ENCODE measurements at regions not wholly inside any gene's neighbourhood (a gene's known extent, or its start where the extent isn't known, plus 50 kb on each side); places are given as distances from the start of the nearest gene placed in this dataset.
A peak's percentile ranks its signal among the peaks of the same experiment; 100 is the strongest.
"Not testable (repeated sequence)": the region's sequence is repeated elsewhere in the genome, so short reads cannot be mapped to it uniquely, and the experiment has no call there.

DNA sequence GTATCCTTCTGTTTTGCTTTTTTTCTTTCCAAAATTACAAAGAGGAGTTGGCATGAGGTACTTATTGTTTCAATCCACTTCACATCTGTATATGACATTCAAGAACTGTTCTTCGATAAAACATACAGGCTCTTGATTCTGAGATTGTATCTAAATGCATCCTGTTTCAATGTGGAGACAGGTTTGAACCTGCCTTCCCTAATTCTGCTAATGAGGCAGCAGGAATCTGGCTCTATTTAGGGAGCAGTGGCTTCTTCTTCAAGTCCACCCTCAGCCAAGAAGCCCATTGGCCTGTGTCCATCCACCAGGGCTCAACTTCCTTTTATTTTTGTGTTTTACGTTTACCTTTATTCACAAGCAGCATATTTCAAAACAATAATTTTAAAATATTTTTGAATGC lies 84.8 kb upstream of the PIK3C3 start:
- DNase-seq (ENCODE audit: low read depth), result no peak
- H3K27me3 ChIP-seq (replicated peaks; ENCODE audit: control insufficient read depth, insufficient read depth, low read length), result no peaks in the 10 kb centered on the region
- no peak overlapping the region for H3K4me3 ChIP-seq (ENCODE audit: low read length)
- no peaks in the 10 kb centered on the region for H3K9me3 ChIP-seq (ENCODE audit: control insufficient read depth, low read length)
- H3K9ac ChIP-seq (ENCODE audit: low read length), result no peak overlapping the region
- no peaks in the 10 kb centered on the region for H3K36me3 ChIP-seq (ENCODE audit: control insufficient read depth, insufficient read depth, low read length, severe bottlenecking)
- peaks cover 4% of the 10 kb centered on the region for H3K4me1 ChIP-seq (ENCODE audit: control insufficient read depth, insufficient read depth, low read length)

DNA sequence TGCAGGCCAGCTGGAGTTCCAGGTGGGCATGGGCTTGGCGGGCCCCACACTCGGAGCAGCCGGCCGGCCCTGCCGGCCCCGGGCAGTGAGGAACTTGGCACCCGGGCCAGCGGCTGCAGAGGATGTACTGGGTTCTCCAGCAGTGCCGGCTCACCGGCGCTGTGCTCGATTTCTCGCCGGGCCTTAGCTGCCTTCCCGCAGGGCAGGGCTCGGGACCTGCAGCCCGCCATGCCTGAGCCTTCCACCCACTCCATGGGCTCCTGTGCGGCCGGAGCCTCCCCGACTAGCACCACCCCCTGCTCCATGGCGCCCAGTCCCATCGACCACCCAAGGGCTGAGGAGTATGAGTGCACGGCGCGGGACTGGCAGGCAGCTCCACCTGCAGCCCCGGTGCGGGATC lies 89.2 kb upstream of the PIK3C3 start:
- H3K9me3 ChIP-seq (ENCODE audit: control insufficient read depth, low read length); H3K9ac ChIP-seq (ENCODE audit: low read length); H3K4me3 ChIP-seq (ENCODE audit: low read length): not testable (repeated sequence)

DNA sequence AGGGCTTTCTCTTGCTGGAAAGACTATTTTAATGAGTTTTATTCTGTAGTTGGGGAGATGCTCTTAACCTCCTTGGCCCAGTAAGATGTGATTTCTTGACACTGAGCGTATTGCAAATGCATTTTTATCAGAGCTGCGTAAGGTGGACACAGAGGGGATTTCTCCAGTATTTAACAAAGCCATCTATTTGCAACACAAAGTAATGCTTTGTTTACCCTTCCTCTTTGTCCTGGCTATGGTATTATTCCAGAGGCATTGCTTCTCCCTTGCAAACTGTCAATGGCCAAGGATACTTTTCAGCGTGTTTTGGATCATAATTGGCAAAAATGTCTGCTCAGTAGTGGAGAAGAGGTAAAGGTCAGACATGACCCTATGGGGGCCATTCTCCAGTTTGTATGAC lies 90.8 kb upstream of the PIK3C3 start:
- Histone ChIP-seq H3K9me3 (ENCODE audit: control insufficient read depth, low read length) (no peaks in the 10 kb centered on the region), H3K4me1 (ENCODE audit: control insufficient read depth, insufficient read depth, low read length) (no peaks in the 10 kb centered on the region), H3K27me3 (replicated peaks; ENCODE audit: control insufficient read depth, insufficient read depth, low read length) (no peaks in the 10 kb centered on the region), H3K9ac (ENCODE audit: low read length) (no peak overlapping the region), H3K36me3 (ENCODE audit: control insufficient read depth, insufficient read depth, low read length, severe bottlenecking) (no peaks in the 10 kb centered on the region), H3K4me3 (ENCODE audit: low read length) (no peak overlapping the region)
- no peak for DNase-seq (ENCODE audit: low read depth)

More for the DNA sequence above, 89.2 kb upstream of the PIK3C3 start:
- not testable (repeated sequence) for DNase-seq (ENCODE audit: low read depth); H3K27me3 ChIP-seq (replicated peaks; ENCODE audit: control insufficient read depth, insufficient read depth, low read length); H3K36me3 ChIP-seq (ENCODE audit: control insufficient read depth, insufficient read depth, low read length, severe bottlenecking); H3K4me1 ChIP-seq (ENCODE audit: control insufficient read depth, insufficient read depth, low read length)

DNA sequence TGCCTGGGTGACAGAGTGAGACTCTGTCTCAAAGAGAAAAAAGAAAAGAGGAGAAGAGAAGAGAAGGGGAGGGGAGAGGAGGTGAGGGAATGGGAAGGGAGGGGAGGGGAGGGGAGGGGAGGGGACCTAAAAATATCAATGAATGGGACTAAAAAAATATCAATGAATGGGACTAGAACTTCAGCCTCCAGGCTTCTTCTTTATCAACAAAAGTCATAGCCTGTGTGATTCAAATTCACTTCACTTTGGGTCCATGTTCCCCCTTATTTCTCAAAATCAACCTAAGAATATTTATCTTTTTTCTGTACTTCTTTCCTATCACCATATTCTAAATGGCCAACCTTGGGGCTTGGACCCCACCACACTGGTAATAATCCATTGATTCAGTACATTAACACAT lies 92.1 kb upstream of the PIK3C3 start:
- no peak overlapping the region for H3K4me3 ChIP-seq (ENCODE audit: low read length)
- DNase-seq (ENCODE audit: low read depth), result no peak
- H3K9me3 ChIP-seq (ENCODE audit: control insufficient read depth, low read length), result no peaks in the 10 kb centered on the region
- H3K4me1 ChIP-seq (ENCODE audit: control insufficient read depth, insufficient read depth, low read length), result no peaks in the 10 kb centered on the region
- H3K27me3 ChIP-seq (replicated peaks; ENCODE audit: control insufficient read depth, insufficient read depth, low read length), result no peaks in the 10 kb centered on the region
- H3K36me3 ChIP-seq (ENCODE audit: control insufficient read depth, insufficient read depth, low read length, severe bottlenecking), result no peaks in the 10 kb centered on the region
- no peak overlapping the region for H3K9ac ChIP-seq (ENCODE audit: low read length)

DNA sequence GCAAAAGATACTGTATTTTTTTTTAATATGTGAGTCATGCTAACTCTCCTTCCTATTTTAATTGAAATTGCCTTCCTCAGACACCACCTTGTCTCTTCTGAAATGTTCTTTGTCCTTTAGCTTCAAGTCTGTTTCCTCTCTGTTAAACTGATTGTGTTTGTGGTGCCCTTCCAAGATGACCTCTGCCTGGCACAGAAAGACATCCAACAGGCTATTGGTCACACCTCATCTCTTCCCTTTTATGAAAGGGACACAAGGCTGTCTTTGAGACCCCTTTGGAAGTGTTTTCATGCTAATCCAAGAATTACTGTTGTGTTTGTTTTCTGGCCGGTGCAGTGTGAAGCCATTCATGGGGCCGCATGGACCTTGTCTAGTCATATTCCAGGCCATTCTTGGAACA lies 94.0 kb upstream of the PIK3C3 start:
- Histone ChIP-seq H3K4me1 (ENCODE audit: control insufficient read depth, insufficient read depth, low read length) (no peaks in the 10 kb centered on the region), H3K9ac (ENCODE audit: low read length) (no peak overlapping the region), H3K9me3 (ENCODE audit: control insufficient read depth, low read length) (no peaks in the 10 kb centered on the region), H3K36me3 (ENCODE audit: control insufficient read depth, insufficient read depth, low read length, severe bottlenecking) (no peaks in the 10 kb centered on the region), H3K27me3 (replicated peaks; ENCODE audit: control insufficient read depth, insufficient read depth, low read length) (no peaks in the 10 kb centered on the region), H3K4me3 (ENCODE audit: low read length) (no peak overlapping the region)
- no peak for DNase-seq (ENCODE audit: low read depth)

DNA sequence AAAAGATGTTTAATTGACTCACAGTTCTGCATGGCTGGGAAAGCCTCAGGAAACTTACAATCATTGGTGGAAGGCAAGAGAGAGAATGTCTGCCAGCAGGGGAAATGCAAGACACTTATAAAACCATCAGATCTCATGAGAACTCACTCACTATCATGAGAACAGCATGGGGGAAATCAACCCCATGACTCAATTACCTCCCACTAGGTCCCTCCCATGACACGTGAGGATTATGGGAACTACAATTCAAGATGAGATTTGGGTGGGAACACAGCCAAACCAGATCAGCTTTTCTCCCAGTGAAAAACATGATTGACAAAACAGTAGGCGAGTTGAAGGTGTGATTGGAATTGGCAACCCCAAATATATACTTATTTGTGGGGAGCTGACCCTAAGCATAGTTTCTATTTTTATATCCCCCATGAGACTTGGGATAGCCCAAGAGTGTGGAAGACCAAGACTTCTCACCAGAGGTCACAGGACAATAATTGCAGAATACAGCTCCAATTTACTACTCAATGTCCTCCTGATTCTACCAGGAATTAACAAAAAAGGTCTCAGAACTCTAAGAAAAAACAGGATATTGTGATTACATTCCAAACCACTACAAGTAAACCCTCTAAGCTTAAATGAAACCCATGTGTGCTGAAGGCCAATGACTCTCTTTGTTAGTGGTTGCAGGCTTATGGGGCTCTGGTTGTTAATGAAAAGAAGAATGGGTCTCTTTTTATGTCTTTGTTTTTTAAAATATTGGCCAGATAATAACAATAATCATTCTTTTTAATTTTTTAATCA lies 96.1 kb upstream of the PIK3C3 start:
- Histone ChIP-seq H3K36me3 (ENCODE audit: control insufficient read depth, insufficient read depth, low read length, severe bottlenecking) (no peaks in the 10 kb centered on the region), H3K4me3 (ENCODE audit: low read length) (no peak overlapping the region), H3K9me3 (ENCODE audit: control insufficient read depth, low read length) (no peaks in the 10 kb centered on the region), H3K27me3 (replicated peaks; ENCODE audit: control insufficient read depth, insufficient read depth, low read length) (no peaks in the 10 kb centered on the region), H3K9ac (ENCODE audit: low read length) (no peak overlapping the region), H3K4me1 (ENCODE audit: control insufficient read depth, insufficient read depth, low read length) (no peaks in the 10 kb centered on the region)
- peak; percentile 53 for DNase-seq (ENCODE audit: low read depth)

DNA sequence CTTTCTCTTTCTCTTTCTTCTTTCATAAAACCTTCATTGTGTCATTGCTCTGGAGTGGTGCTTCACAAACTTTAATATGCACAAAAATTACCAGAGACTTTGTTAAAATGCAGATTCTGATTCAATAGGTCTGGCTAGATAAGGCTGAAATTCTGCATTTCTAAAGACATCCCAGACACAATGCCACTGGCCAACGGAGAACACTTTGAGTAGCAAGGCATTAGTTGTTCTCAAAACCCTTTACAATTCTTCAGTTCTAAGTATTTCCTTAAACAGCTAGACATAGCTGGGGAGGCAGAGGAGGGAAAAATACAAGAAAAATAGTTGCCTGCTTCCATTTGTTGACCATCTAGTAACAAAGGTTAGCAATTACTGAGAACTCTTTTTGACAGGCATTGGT lies 101.8 kb upstream of the PIK3C3 start:
- no peaks in the 10 kb centered on the region for H3K36me3 ChIP-seq (ENCODE audit: control insufficient read depth, insufficient read depth, low read length, severe bottlenecking)
- no peak overlapping the region for H3K4me3 ChIP-seq (ENCODE audit: low read length)
- DNase-seq (ENCODE audit: low read depth), result no peak

DNA sequence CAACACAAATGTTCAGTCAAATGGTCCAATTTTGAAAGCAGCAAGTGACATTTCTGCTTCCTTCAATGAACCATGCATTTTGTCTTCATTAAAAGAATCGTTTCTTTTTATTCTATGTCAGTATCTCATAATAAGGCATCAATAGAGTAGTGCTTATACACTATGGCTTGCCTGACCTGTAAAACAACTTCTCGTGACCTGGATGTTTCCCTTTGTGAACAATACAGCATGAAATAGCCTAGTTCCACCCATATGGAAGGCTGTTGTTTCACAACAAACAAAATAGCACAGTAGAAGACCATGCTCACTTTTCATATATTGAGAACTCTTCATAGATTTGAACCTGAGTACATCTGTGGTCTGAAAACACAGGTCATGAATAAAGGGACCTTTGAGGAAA lies 104.3 kb upstream of the PIK3C3 start:
- Histone ChIP-seq H3K4me3 (ENCODE audit: low read length) (no peak overlapping the region), H3K9ac (ENCODE audit: low read length) (no peak overlapping the region), H3K9me3 (ENCODE audit: control insufficient read depth, low read length) (peaks cover 2% of the 10 kb centered on the region), H3K27me3 (replicated peaks; ENCODE audit: control insufficient read depth, insufficient read depth, low read length) (no peaks in the 10 kb centered on the region), H3K36me3 (ENCODE audit: control insufficient read depth, insufficient read depth, low read length, severe bottlenecking) (no peaks in the 10 kb centered on the region), H3K4me1 (ENCODE audit: control insufficient read depth, insufficient read depth, low read length) (no peaks in the 10 kb centered on the region)
- no peak for DNase-seq (ENCODE audit: low read depth)

More for the DNA sequence above, 101.8 kb upstream of the PIK3C3 start:
- H3K4me1 ChIP-seq (ENCODE audit: control insufficient read depth, insufficient read depth, low read length), result no peaks in the 10 kb centered on the region
- H3K27me3 ChIP-seq (replicated peaks; ENCODE audit: control insufficient read depth, insufficient read depth, low read length), result no peaks in the 10 kb centered on the region
- no peak overlapping the region for H3K9ac ChIP-seq (ENCODE audit: low read length)
- H3K9me3 ChIP-seq (ENCODE audit: control insufficient read depth, low read length), result no peaks in the 10 kb centered on the region

DNA sequence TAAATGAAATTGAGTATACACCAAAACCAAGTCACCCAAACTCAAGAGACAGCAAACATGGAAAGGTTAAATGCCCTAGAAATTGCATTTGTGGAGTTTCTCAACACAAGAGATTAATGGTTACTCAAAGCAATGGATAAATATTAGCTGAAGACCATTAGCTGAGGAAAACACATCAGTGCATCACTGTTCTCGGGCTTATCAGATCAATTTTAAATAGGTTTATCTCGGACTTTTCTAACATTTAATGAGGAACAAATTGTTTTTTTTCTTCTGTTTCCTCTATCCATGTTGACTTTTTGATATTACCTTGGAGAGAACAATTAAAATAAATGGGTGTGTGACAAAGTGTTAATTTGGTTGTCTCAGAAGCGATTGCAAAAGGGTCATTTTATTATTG lies 105.4 kb upstream of the PIK3C3 start:
- Histone ChIP-seq H3K27me3 (replicated peaks; ENCODE audit: control insufficient read depth, insufficient read depth, low read length) (no peaks in the 10 kb centered on the region), H3K4me3 (ENCODE audit: low read length) (no peak overlapping the region), H3K36me3 (ENCODE audit: control insufficient read depth, insufficient read depth, low read length, severe bottlenecking) (no peaks in the 10 kb centered on the region), H3K4me1 (ENCODE audit: control insufficient read depth, insufficient read depth, low read length) (no peaks in the 10 kb centered on the region), H3K9me3 (ENCODE audit: control insufficient read depth, low read length) (peaks cover 2% of the 10 kb centered on the region), H3K9ac (ENCODE audit: low read length) (no peak overlapping the region)
- DNase-seq (ENCODE audit: low read depth), result no peak

DNA sequence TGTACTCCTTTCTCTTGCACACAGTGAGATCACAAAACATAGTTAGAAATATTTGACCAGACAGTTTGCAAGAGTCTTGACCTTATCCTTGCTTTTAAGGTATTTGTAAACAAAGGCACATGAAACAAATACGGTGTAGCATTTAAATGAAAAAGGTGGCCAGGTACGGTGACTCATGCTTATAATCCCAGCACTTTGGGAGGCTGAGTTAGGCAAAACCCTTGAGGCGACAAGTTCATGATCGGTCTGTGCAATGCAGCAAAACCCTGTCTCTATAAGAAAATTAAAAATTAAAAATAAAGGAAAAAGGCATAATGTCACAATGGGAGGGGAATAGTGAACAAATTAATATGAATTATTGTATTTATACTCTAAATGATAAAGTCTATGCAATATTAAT lies 109.5 kb upstream of the PIK3C3 start:
- Histone ChIP-seq H3K9me3 (ENCODE audit: control insufficient read depth, low read length) (peaks cover 2% of the 10 kb centered on the region), H3K4me3 (ENCODE audit: low read length) (no peak overlapping the region), H3K27me3 (replicated peaks; ENCODE audit: control insufficient read depth, insufficient read depth, low read length) (no peaks in the 10 kb centered on the region), H3K9ac (ENCODE audit: low read length) (no peak overlapping the region), H3K36me3 (ENCODE audit: control insufficient read depth, insufficient read depth, low read length, severe bottlenecking) (no peaks in the 10 kb centered on the region), H3K4me1 (ENCODE audit: control insufficient read depth, insufficient read depth, low read length) (peaks cover 2% of the 10 kb centered on the region)
- DNase-seq (ENCODE audit: low read depth), result no peak

DNA sequence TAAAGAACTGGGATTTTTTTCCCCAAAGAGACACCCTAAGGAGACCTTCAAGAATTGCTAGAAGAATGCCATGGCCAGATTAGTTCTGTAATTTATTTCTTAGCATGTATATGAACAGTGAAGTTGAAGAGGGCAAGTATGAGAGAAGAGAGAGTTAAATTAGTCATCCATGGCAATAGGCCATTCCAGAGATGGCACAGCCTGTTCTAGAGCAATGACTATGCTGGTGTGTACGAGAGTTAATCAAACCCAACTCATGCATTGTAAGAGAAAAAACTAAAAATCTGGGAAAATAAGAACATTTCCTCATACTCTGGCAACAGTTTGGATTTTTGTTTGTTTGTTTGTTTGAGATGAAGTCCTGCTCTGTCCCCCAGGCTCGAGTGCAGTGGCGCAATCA lies 112.1 kb upstream of the PIK3C3 start:
- Histone ChIP-seq H3K4me3 (ENCODE audit: low read length) (no peak overlapping the region), H3K27me3 (replicated peaks; ENCODE audit: control insufficient read depth, insufficient read depth, low read length) (no peaks in the 10 kb centered on the region), H3K9me3 (ENCODE audit: control insufficient read depth, low read length) (peaks cover 2% of the 10 kb centered on the region), H3K9ac (ENCODE audit: low read length) (no peak overlapping the region), H3K36me3 (ENCODE audit: control insufficient read depth, insufficient read depth, low read length, severe bottlenecking) (no peaks in the 10 kb centered on the region), H3K4me1 (ENCODE audit: control insufficient read depth, insufficient read depth, low read length) (peaks cover 2% of the 10 kb centered on the region)
- peak; percentile 41 for DNase-seq (ENCODE audit: low read depth)
